ENCODE measurements at regions not wholly inside any gene's neighbourhood (a gene's known extent, or its start where the extent isn't known, plus 50 kb on each side); places are given as distances from the start of the nearest gene placed in this dataset.
"Not testable (repeated sequence)": the region's sequence is repeated elsewhere in the genome, so short reads cannot be mapped to it uniquely, and the experiment has no call there.

DNA sequence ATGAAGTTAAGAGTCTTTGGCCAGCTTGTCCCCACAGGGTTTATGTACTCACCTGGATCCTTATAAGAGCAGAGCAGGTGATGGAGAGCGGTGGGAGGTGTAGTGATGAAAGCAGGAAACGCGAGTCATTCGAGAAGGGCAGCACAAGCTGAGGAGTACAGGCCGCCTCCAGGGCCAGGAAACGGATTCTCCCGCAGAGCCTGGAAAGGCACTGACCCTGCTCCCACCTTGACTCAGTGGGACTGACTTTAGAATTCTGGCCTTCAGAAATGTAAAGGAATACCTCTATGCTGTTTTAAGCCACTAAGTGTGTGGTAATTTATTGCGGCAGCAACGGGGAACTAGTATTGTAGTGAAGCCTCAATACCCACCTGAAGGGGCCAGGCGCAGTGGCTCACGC is 137.7 kb upstream of the KCTD7 start:
- TF ChIP-seq, protein P1, sequence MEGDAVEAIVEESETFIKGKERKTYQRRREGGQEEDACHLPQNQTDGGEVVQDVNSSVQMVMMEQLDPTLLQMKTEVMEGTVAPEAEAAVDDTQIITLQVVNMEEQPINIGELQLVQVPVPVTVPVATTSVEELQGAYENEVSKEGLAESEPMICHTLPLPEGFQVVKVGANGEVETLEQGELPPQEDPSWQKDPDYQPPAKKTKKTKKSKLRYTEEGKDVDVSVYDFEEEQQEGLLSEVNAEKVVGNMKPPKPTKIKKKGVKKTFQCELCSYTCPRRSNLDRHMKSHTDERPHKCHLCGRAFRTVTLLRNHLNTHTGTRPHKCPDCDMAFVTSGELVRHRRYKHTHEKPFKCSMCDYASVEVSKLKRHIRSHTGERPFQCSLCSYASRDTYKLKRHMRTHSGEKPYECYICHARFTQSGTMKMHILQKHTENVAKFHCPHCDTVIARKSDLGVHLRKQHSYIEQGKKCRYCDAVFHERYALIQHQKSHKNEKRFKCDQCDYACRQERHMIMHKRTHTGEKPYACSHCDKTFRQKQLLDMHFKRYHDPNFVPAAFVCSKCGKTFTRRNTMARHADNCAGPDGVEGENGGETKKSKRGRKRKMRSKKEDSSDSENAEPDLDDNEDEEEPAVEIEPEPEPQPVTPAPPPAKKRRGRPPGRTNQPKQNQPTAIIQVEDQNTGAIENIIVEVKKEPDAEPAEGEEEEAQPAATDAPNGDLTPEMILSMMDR (conservative IDR thresholded peaks at IDR 0.05; ENCODE audit: low read length): not testable (repeated sequence)
- not testable (repeated sequence) for TF ChIP-seq EZH2phosphoT487 (IDR thresholded peaks at IDR 0.05; ENCODE audit: borderline replicate concordance)

Data from Loucy (cell line).